ENCODE measurements at regions not wholly inside any gene's neighbourhood (a gene's known extent, or its start where the extent isn't known, plus 50 kb on each side); places are given as distances from the start of the nearest gene placed in this dataset.

DNA sequence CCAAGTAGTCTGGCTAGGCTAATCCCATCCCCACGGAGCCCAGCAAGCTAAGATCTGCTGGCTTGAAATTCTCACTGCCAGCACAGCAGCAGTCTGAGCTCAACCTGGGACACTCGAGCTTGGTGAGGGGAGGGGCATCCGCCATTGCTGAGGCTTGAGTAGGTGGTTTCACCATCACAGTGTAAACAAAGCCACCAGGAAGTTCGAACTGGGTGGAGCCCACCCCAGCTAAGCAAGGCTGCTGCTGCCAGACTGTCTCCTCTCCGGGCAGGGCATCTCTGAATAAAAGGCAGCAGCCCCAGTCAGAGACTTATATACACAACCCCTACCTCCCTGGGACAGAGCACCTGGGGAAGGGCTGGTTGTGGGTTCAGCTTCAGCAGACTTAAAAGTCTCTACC lies 639.6 kb downstream of the IQCM start:
- no peak overlapping the region for H3K9ac ChIP-seq
- H4K20me1 ChIP-seq: no peaks in the 10 kb centered on the region
- H3K27me3 ChIP-seq: no peaks in the 10 kb centered on the region
- H3K4me3 ChIP-seq: no peak overlapping the region
- no peaks in the 10 kb centered on the region for H3K36me3 ChIP-seq
- peaks cover 0 to 8% (median 0%) of the 10 kb centered on the region in 11 experiments; a peak in 2 of 22 replicates for H3K9me3 ChIP-seq (replicated peaks in 1 of 11)
- H3K4me1 ChIP-seq: peaks cover 0 to 5% (median 0%) of the 10 kb centered on the region in 10 experiments; a peak in 3 of 20 replicates
- H3K4me2 ChIP-seq: no peak overlapping the region
- no peak overlapping the region for H3K27ac ChIP-seq
- no peak for TF ChIP-seq Cebpa-rat (IDR thresholded peaks at IDR 0.05)

DNA sequence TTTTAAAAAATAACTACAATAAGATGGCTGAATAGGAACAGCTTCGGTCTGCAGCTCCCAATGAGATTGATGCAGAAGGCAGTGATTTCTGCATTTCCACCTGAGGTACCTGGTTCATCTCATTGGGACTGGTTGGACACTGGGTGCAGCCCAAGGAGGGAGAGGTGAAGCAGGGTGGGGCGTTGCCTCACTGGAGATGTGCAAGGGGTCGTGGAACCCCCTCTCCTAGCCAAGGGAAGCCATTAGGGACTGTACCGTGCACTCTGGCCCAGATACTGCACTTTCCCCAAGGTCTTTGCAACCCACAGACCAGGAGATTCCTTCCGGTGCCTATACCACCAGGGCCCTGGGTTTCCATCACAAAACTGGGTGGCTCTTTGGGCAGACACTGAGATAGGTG lies 640.1 kb downstream of the IQCM start:
- Histone ChIP-seq H3K9me3 (replicated peaks in 1 of 11) (peaks cover 0 to 8% (median 0%) of the 10 kb centered on the region in 11 experiments; a peak in 2 of 22 replicates), H3K27ac (no peak overlapping the region), H3K9ac (no peak overlapping the region), H3K4me1 (peaks cover 0 to 5% (median 0%) of the 10 kb centered on the region in 10 experiments; a peak in 3 of 20 replicates), H3K4me3 (no peak overlapping the region), H3K36me3 (no peaks in the 10 kb centered on the region), H3K4me2 (no peak overlapping the region), H3K27me3 (no peaks in the 10 kb centered on the region), H4K20me1 (no peaks in the 10 kb centered on the region)
- TF ChIP-seq Cebpa-rat (IDR thresholded peaks at IDR 0.05): no peak

DNA sequence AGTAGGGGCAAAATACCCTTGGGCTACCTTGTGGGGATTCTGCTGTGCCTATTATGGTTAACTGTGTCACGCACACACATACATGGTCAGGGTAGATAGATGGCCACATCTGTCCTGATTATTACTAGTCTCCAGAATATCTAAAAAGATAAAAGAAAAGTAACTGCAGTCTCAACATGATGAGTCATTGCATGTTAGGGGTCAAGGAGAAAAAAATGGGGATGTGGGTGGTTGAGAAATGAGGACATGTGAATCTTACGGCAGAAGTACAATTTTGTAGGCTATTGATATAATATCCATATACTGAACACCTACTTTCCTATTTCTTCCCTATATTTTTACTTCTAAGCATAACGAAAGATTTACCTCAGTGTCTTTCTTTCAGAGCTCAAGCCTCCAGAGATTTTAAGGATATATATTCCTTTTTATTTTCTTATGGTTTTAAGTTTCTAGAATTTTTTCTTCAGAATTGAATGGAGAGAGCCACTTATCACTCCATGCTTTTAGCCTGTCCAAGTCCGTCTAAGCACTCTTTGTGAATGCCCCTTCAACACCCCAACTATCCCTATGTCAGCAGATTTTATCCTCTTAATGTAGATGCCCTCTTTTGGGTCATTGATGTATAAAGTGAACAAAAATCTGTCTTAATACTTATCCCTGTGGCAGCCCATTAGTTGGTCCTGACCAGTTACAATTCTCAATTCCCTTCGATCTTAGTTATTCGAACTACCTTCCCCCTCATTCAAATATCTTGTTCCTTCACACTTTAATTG lies 642.2 kb downstream of the IQCM start:
- Histone ChIP-seq H3K27ac (no peak overlapping the region), H4K20me1 (no peaks in the 10 kb centered on the region), H3K9me3 (replicated peaks in 1 of 11) (peaks cover 0 to 7% (median 0%) of the 10 kb centered on the region in 11 experiments; a peak in 2 of 22 replicates), H3K27me3 (no peaks in the 10 kb centered on the region), H3K9ac (no peak overlapping the region), H3K4me1 (peaks cover 0 to 5% (median 0%) of the 10 kb centered on the region in 10 experiments; a peak in 2 of 20 replicates), H3K4me3 (no peak overlapping the region), H3K36me3 (no peaks in the 10 kb centered on the region), H3K4me2 (peak overlapping the region in 1 of 11 experiments; percentile 17; a peak in 1 of 22 replicates)
- no peak for TF ChIP-seq Cebpa-rat (IDR thresholded peaks at IDR 0.05)

DNA sequence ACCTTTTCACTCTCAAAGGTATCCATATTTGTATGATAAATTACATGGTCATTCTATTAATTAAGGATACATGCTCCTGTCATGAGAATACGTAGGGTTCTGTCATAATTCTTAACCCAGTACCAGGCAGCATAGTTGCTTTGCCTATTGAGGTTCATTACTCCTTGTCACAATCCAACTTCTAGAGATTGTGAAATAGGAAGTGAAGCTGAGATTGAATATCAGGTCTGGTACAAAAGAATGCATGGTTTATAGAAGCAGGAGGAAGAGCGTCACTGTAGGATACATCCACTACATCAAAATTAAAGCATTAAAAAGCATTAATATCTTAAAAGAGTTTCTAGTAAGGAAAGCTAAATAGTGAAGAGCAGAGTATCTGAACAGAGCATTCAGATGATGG lies 647.0 kb downstream of the IQCM start:
- Histone ChIP-seq H3K4me2 (no peak overlapping the region), H3K27me3 (no peaks in the 10 kb centered on the region), H3K27ac (no peak overlapping the region), H4K20me1 (no peaks in the 10 kb centered on the region), H3K36me3 (no peaks in the 10 kb centered on the region), H3K4me3 (no peak overlapping the region), H3K9me3 (replicated peaks in 1 of 11) (no peaks in the 10 kb centered on the region), H3K9ac (no peak overlapping the region), H3K4me1 (peaks cover 0 to 5% (median 0%) of the 10 kb centered on the region in 10 experiments; a peak in 2 of 20 replicates)
- no peak for TF ChIP-seq Cebpa-rat (IDR thresholded peaks at IDR 0.05)

DNA sequence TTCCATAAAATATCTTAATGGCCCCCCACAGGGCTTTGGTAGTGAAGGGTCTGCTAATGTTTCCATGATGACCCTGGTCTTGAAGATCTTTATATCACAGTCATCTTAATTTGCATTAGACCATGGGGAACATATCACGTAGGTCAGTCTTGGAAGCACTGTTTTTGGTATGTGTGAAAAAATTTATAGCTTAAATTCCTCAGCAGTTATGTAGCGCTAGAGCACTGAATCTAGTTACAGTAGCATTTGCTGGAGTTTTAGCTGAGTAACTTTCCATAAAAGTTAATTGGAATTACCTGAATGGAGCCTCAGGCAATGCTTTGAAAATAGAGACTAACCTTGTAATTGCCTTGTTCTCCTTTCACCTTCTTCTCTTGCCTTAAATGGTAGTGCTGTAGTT lies 648.8 kb downstream of the IQCM start:
- Histone ChIP-seq H3K27me3 (no peaks in the 10 kb centered on the region), H3K4me1 (no peaks in the 10 kb centered on the region), H3K27ac (no peak overlapping the region), H3K9me3 (replicated peaks in 1 of 11) (no peaks in the 10 kb centered on the region), H3K4me2 (no peak overlapping the region), H3K36me3 (no peaks in the 10 kb centered on the region), H3K9ac (no peak overlapping the region), H4K20me1 (no peaks in the 10 kb centered on the region), H3K4me3 (no peak overlapping the region)
- TF ChIP-seq Cebpa-rat (IDR thresholded peaks at IDR 0.05): no peak

DNA sequence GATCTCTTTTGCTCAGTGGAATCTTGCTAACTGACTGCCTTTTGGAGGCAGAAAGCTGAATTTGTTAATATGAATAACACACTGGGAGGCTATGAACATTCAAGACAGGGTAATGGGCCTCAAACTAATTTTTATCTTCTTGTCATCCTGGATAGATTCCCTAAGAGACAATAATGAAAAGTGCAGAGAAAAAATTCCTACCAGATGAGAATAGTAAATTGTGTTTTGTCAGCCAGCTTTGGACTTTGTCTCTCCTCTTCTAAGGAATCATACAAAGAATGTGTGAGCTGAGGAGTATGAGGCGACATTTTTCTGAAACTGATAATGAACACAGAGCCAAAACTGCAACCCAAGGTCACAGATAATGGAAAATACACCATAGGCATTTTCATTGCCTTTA lies 649.3 kb downstream of the IQCM start:
- no peak overlapping the region for H3K4me3 ChIP-seq
- no peak for TF ChIP-seq Cebpa-rat (IDR thresholded peaks at IDR 0.05)
- no peaks in the 10 kb centered on the region for H4K20me1 ChIP-seq
- no peaks in the 10 kb centered on the region for H3K4me1 ChIP-seq
- H3K27ac ChIP-seq: no peak overlapping the region
- H3K36me3 ChIP-seq: no peaks in the 10 kb centered on the region
- no peak overlapping the region for H3K4me2 ChIP-seq
- no peaks in the 10 kb centered on the region for H3K27me3 ChIP-seq
- no peak overlapping the region for H3K9ac ChIP-seq
- H3K9me3 ChIP-seq (replicated peaks in 1 of 11): no peaks in the 10 kb centered on the region

DNA sequence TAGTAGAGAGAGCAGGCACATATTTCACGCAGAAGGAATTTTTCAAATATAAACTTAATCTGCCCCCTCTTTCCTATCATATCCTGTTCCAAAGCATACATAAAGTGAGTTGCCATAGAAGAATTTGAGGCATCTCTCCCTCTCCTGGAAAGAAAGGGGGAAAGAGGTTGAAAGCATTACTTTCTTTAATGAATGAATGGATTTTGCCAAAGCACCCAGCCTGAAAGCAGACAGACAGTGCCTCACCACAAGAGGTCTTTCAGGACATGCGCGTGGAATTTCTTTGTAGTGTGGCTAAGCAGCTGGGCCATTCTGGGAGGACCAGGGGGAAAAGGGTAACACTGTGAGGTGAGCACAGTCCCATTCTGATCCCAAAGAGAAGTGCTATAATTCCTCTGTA lies 651.4 kb downstream of the IQCM start:
- Histone ChIP-seq H3K9me3 (replicated peaks in 1 of 11) (no peaks in the 10 kb centered on the region), H3K4me2 (no peak overlapping the region), H3K27ac (no peak overlapping the region), H3K4me1 (no peaks in the 10 kb centered on the region), H3K27me3 (no peaks in the 10 kb centered on the region), H3K4me3 (no peak overlapping the region), H4K20me1 (no peaks in the 10 kb centered on the region), H3K36me3 (no peaks in the 10 kb centered on the region), H3K9ac (no peak overlapping the region)
- TF ChIP-seq Cebpa-rat (IDR thresholded peaks at IDR 0.05): no peak

DNA sequence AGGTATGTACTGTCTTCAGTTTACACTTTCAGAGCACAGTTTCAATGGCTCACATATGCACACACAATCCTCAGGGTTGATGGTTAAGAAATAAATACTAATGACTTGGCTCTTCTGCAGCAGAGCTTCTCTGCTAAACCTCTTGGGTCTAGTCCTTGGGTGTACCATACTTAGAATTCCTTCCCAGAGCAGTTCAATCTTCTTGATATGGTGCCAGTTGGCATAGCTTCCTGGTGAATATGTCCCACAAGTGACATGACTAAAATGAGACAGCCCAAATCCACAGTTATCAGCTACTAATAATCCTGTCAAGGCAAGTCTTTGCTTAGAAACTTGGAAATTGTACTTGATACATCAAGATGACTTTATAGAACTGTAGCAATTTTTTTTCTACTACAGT lies 654.4 kb downstream of the IQCM start:
- 0 out of 22 replicates have a peak, but pooled peaks cover 0 to 4% (median 0%) of the 10 kb centered on the region in 11 experiments for H3K9me3 ChIP-seq (replicated peaks in 1 of 11)
- H3K4me3 ChIP-seq: no peak overlapping the region
- H3K4me2 ChIP-seq: no peak overlapping the region
- no peaks in the 10 kb centered on the region for H4K20me1 ChIP-seq
- no peak overlapping the region for H3K27ac ChIP-seq
- no peak overlapping the region for H3K9ac ChIP-seq
- TF ChIP-seq Cebpa-rat (IDR thresholded peaks at IDR 0.05): no peak
- H3K4me1 ChIP-seq: no peaks in the 10 kb centered on the region
- no peaks in the 10 kb centered on the region for H3K36me3 ChIP-seq
- no peaks in the 10 kb centered on the region for H3K27me3 ChIP-seq

DNA sequence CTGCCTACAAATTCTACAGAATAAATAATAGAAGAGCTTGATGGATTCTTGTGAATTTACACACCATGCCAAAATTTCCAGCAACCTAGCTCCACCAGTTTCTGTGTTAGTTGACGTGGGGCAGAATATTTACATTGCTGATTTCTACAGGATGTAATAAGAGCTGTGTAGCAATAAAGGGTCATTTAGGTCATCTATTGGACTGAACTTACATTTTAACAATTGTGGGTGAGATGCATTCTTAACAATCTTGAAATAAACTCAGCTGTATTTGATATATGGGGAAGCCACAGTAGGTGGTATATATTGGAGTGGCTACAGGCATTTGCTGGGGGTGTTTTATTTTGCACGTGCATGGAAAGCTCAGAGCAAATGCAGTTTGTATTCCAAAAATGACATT lies 655.3 kb downstream of the IQCM start:
- no peak for TF ChIP-seq Cebpa-rat (IDR thresholded peaks at IDR 0.05)
- Histone ChIP-seq H3K4me1 (no peaks in the 10 kb centered on the region), H3K9ac (no peak overlapping the region), H4K20me1 (no peaks in the 10 kb centered on the region), H3K4me2 (no peak overlapping the region), H3K27me3 (no peaks in the 10 kb centered on the region), H3K36me3 (no peaks in the 10 kb centered on the region), H3K27ac (no peak overlapping the region), H3K9me3 (replicated peaks in 1 of 11) (0 out of 22 replicates have a peak, but pooled peaks cover 0 to 4% (median 0%) of the 10 kb centered on the region in 11 experiments), H3K4me3 (no peak overlapping the region)

DNA sequence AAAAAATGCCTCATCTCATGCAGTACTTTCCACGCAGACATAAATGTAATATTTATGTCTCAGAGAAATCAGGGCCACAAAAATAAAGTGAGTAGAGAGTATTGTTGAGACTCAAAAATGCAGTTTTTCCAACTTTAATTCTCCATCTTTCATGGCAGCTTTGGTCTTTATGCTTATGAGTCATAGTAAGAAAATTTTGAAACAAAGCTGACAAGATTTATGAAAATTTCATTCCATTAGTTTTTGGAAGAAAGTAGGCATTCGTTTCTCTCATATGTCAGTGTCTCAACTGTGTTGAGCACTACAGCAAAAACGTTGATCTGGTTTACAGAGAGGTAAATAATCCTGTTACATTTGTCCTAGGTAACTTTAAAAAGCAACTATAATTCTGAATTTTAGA lies 656.8 kb downstream of the IQCM start:
- H3K27ac ChIP-seq: no peak overlapping the region
- no peaks in the 10 kb centered on the region for H4K20me1 ChIP-seq
- H3K4me2 ChIP-seq: no peak overlapping the region
- H3K9ac ChIP-seq: no peak overlapping the region
- no peaks in the 10 kb centered on the region for H3K4me1 ChIP-seq
- H3K9me3 ChIP-seq (replicated peaks in 1 of 11): 0 out of 22 replicates have a peak, but pooled peaks cover 0 to 4% (median 0%) of the 10 kb centered on the region in 11 experiments
- H3K27me3 ChIP-seq: no peaks in the 10 kb centered on the region
- no peak overlapping the region for H3K4me3 ChIP-seq
- TF ChIP-seq Cebpa-rat (IDR thresholded peaks at IDR 0.05): no peak
- no peaks in the 10 kb centered on the region for H3K36me3 ChIP-seq
